ENCODE measurements at regions not wholly inside any gene's neighbourhood (a gene's known extent, or its start where the extent isn't known, plus 50 kb on each side); places are given as distances from the start of the nearest gene placed in this dataset.

GRCh38 chr5:10059980-10060379 is 189.7 kb downstream of the ATPSCKMT start:
- Histone ChIP-seq H3K4me1 (ENCODE audit: control insufficient read depth, extremely low read depth, insufficient read depth, low read length) (no peaks in the 10 kb centered on the region), H3K27me3 (ENCODE audit: control insufficient read depth, extremely low read depth, insufficient read depth, low read length) (no peaks in the 10 kb centered on the region), H3K36me3 (ENCODE audit: control insufficient read depth in 2 of 2, extremely low read depth in 1 of 2, insufficient read depth in 2 of 2, low read length in 2 of 2) (no peaks in the 10 kb centered on the region), H4K20me1 (ENCODE audit: control insufficient read depth, extremely low read depth, insufficient read depth, low read length) (no peaks in the 10 kb centered on the region), H2AFZ (ENCODE audit: control insufficient read depth, low read length) (no peak overlapping the region), H3K9ac (ENCODE audit: control insufficient read depth, extremely low read depth, insufficient read depth, low read length) (no peak overlapping the region), H3K9me3 (ENCODE audit: control insufficient read depth, low read depth, low read length) (no peaks in the 10 kb centered on the region), H3K79me2 (ENCODE audit: control insufficient read depth, insufficient read depth, low read length) (no peaks in the 10 kb centered on the region), H3K9me1 (ENCODE audit: control insufficient read depth, extremely low read depth, insufficient read depth, low read length) (no peaks in the 10 kb centered on the region), H3K27ac (ENCODE audit: control insufficient read depth, insufficient read depth, low read length) (no peak overlapping the region), H3K4me3 (ENCODE audit: control insufficient read depth in 2 of 3, extremely low read depth in 1 of 3, insufficient read depth in 2 of 3, low read depth in 1 of 3, low read length in 3 of 3) (no peak overlapping the region), H3K4me2 (ENCODE audit: control insufficient read depth, extremely low read depth, insufficient read depth, low read depth, low read length) (no peak overlapping the region)
- TF ChIP-seq CTCF (optimal IDR thresholded peaks at IDR 0.05 in 1 of 3, IDR thresholded peaks at IDR 0.05 in 1 of 3, conservative IDR thresholded peaks at IDR 0.05 in 1 of 3; ENCODE audit: extremely low read depth in 1 of 3, insufficient read depth in 2 of 3, low read length in 3 of 3) (no peak), EZH2 (IDR thresholded peaks at IDR 0.05; ENCODE audit: low read length) (no peak)
- FAIRE-seq (no peak), DNase-seq (ENCODE audit: low read depth, low spot score) (no peak)
- dilution Hi-C loops (cut with MboI; ENCODE audit: extremely low pct_ligation_motif_present, low sequenced_read_pairs): no loop called here

DNA sequence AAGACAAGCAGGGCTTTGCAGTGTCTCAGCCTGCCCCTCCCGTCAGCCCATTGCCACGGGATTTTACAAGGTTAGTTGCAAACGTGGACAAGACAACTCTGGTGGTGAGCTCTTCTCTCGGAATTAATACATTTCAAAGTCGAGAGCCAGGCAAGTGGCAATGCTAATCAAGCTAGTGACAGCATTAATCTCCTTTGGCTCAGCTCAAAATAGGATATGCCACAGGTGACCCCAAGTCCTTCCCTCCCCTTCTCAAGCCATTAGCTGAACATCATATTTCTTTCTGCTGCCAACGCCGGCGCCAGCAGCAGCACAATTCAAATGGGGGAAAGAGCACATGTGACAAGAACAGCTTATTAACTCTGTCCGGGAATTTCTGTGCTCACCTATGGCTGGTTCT is 190.1 kb downstream of the ATPSCKMT start:
- TF ChIP-seq CTCF (optimal IDR thresholded peaks at IDR 0.05 in 1 of 3, IDR thresholded peaks at IDR 0.05 in 1 of 3, conservative IDR thresholded peaks at IDR 0.05 in 1 of 3; ENCODE audit: extremely low read depth in 1 of 3, insufficient read depth in 2 of 3, low read length in 3 of 3) (no peak), EZH2 (IDR thresholded peaks at IDR 0.05; ENCODE audit: low read length) (no peak)
- dilution Hi-C loops (cut with MboI; ENCODE audit: extremely low pct_ligation_motif_present, low sequenced_read_pairs): no loop called here
- Histone ChIP-seq H3K9me3 (ENCODE audit: control insufficient read depth, low read depth, low read length) (no peaks in the 10 kb centered on the region), H3K79me2 (ENCODE audit: control insufficient read depth, insufficient read depth, low read length) (no peaks in the 10 kb centered on the region), H4K20me1 (ENCODE audit: control insufficient read depth, extremely low read depth, insufficient read depth, low read length) (no peaks in the 10 kb centered on the region), H3K9me1 (ENCODE audit: control insufficient read depth, extremely low read depth, insufficient read depth, low read length) (no peaks in the 10 kb centered on the region), H3K4me2 (ENCODE audit: control insufficient read depth, extremely low read depth, insufficient read depth, low read depth, low read length) (no peak overlapping the region), H3K36me3 (ENCODE audit: control insufficient read depth in 2 of 2, extremely low read depth in 1 of 2, insufficient read depth in 2 of 2, low read length in 2 of 2) (no peaks in the 10 kb centered on the region), H3K27me3 (ENCODE audit: control insufficient read depth, extremely low read depth, insufficient read depth, low read length) (no peaks in the 10 kb centered on the region), H3K4me1 (ENCODE audit: control insufficient read depth, extremely low read depth, insufficient read depth, low read length) (no peaks in the 10 kb centered on the region), H3K4me3 (ENCODE audit: control insufficient read depth in 2 of 3, extremely low read depth in 1 of 3, insufficient read depth in 2 of 3, low read depth in 1 of 3, low read length in 3 of 3) (no peak overlapping the region), H3K27ac (ENCODE audit: control insufficient read depth, insufficient read depth, low read length) (no peak overlapping the region), H2AFZ (ENCODE audit: control insufficient read depth, low read length) (no peak overlapping the region), H3K9ac (ENCODE audit: control insufficient read depth, extremely low read depth, insufficient read depth, low read length) (no peak overlapping the region)
- DNase-seq (ENCODE audit: low read depth, low spot score): no peak
- FAIRE-seq: no peak
